BLaER1 treated with 17β-estradiol and CSF1 and Interleukin-3, amounts not matched to agents 10 nM and 100 nM (cell line): ENCODE measurements at regions not wholly inside any gene's neighbourhood (a gene's known extent, or its start where the extent isn't known, plus 50 kb on each side); places are given as distances from the start of the nearest gene placed in this dataset.
"Not testable (repeated sequence)": the region's sequence is repeated elsewhere in the genome, so short reads cannot be mapped to it uniquely, and the experiment has no call there.

Experiments
- H3K27ac ChIP-seq, 11 experiments: shearing (Covaris generic); formaldehyde crosslinking; 2 replicates each; pipeline ENCODE4 v1.8.1; 2022
- H3K27me3 ChIP-seq, 11 experiments: shearing (Covaris generic); formaldehyde crosslinking; 2 replicates each; pipeline ENCODE4 v1.8.1; 2022
- H3K36me3 ChIP-seq, 11 experiments: shearing (Covaris generic); formaldehyde crosslinking; 2 replicates each; pipeline ENCODE4 v1.8.1; 2022
- H3K4me1 ChIP-seq, 10 experiments: shearing (Covaris generic); formaldehyde crosslinking; 2 replicates each; pipeline ENCODE4 v1.8.1; 2022
- H3K4me2 ChIP-seq, 11 experiments: shearing (Covaris generic); formaldehyde crosslinking; 2 replicates each; pipeline ENCODE4 v1.8.1; 2022
- H3K4me3 ChIP-seq, 10 experiments: shearing (Covaris generic); formaldehyde crosslinking; 2 replicates each; pipeline ENCODE4 v1.8.1; 2022
- H3K9ac ChIP-seq, 11 experiments: shearing (Covaris generic); formaldehyde crosslinking; 2 replicates each; pipeline ENCODE4 v1.8.1; 2022
- H3K9me3 ChIP-seq, 11 experiments: shearing (Covaris generic); formaldehyde crosslinking; replicated peaks in 1 of 11; 2 replicates each; pipeline ENCODE4 v1.8.1; 2022
- H4K20me1 ChIP-seq, 11 experiments: shearing (Covaris generic); formaldehyde crosslinking; 2 replicates each; pipeline ENCODE4 v1.8.1; 2022
- Cebpa-rat ChIP-seq, 11 experiments: shearing (Covaris generic); IDR thresholded peaks; 2 replicates each; pipeline ENCODE4 v1.8.1; 2022

GRCh38 chr4:107449611-107450369 lies 270.2 kb downstream of the PAPSS1 start:
- no peak overlapping the region for H3K4me3 ChIP-seq
- H3K36me3 ChIP-seq = no peaks in the 10 kb centered on the region
- no peak overlapping the region for H3K4me2 ChIP-seq

GRCh38 chr4:107442538-107443111 lies 277.4 kb downstream of the PAPSS1 start:
- no peaks in the 10 kb centered on the region for H4K20me1 ChIP-seq
- H3K9me3 ChIP-seq = no peaks in the 10 kb centered on the region
- no peaks in the 10 kb centered on the region for H3K36me3 ChIP-seq
- H3K4me1 ChIP-seq = no peaks in the 10 kb centered on the region
- no peaks in the 10 kb centered on the region for H3K27me3 ChIP-seq
- H3K9ac ChIP-seq = no peak overlapping the region
- no peak for TF ChIP-seq Cebpa-rat (IDR thresholded peaks at IDR 0.05)
- H3K4me2 ChIP-seq = no peak overlapping the region
- H3K27ac ChIP-seq = no peak overlapping the region
- no peak overlapping the region for H3K4me3 ChIP-seq

More at GRCh38 chr4:107449611-107450369, 270.2 kb downstream of the PAPSS1 start:
- Histone ChIP-seq H3K27ac (no peak overlapping the region), H3K9me3 (no peaks in the 10 kb centered on the region), H3K4me1 (no peaks in the 10 kb centered on the region), H3K27me3 (no peaks in the 10 kb centered on the region), H3K9ac (no peak overlapping the region), H4K20me1 (no peaks in the 10 kb centered on the region)
- no peak for TF ChIP-seq Cebpa-rat (IDR thresholded peaks at IDR 0.05)

GRCh38 chr4:107439401-107439800 lies 280.6 kb downstream of the PAPSS1 start:
- no peak for TF ChIP-seq Cebpa-rat (IDR thresholded peaks at IDR 0.05)
- Histone ChIP-seq H3K27me3 (no peaks in the 10 kb centered on the region), H3K36me3 (no peaks in the 10 kb centered on the region), H3K9ac (no peak overlapping the region), H3K4me3 (no peak overlapping the region), H3K4me1 (no peaks in the 10 kb centered on the region), H3K27ac (no peak overlapping the region), H3K9me3 (no peaks in the 10 kb centered on the region), H3K4me2 (no peak overlapping the region), H4K20me1 (no peaks in the 10 kb centered on the region)

- H4K20me1 ChIP-seq, H3K4me1 ChIP-seq, H3K4me3 ChIP-seq, H3K4me2 ChIP-seq, H3K27me3 ChIP-seq, H3K9me3 ChIP-seq, H3K27ac ChIP-seq, H3K36me3 ChIP-seq, H3K9ac ChIP-seq: not testable (repeated sequence)
These were observed 283.6 kb downstream of the PAPSS1 start for GRCh38 chr4:107436471-107436870.

GRCh38 chr4:107432451-107432850 lies 287.6 kb downstream of the PAPSS1 start:
- Histone ChIP-seq H3K4me1 (no peaks in the 10 kb centered on the region), H3K4me3 (no peak overlapping the region), H3K27me3 (no peaks in the 10 kb centered on the region), H4K20me1 (no peaks in the 10 kb centered on the region), H3K4me2 (no peak overlapping the region), H3K9ac (no peak overlapping the region), H3K9me3 (no peaks in the 10 kb centered on the region), H3K36me3 (no peaks in the 10 kb centered on the region), H3K27ac (no peak overlapping the region)
- no peak for TF ChIP-seq Cebpa-rat (IDR thresholded peaks at IDR 0.05)

- no peak for TF ChIP-seq Cebpa-rat (IDR thresholded peaks at IDR 0.05)
- Histone ChIP-seq H3K9ac (no peak overlapping the region), H4K20me1 (no peaks in the 10 kb centered on the region), H3K4me3 (no peak overlapping the region), H3K27me3 (no peaks in the 10 kb centered on the region), H3K9me3 (no peaks in the 10 kb centered on the region), H3K27ac (no peak overlapping the region), H3K4me1 (no peaks in the 10 kb centered on the region), H3K36me3 (no peaks in the 10 kb centered on the region), H3K4me2 (no peak overlapping the region)
These were observed 296.2 kb downstream of the PAPSS1 start for GRCh38 chr4:107423677-107424405.

GRCh38 chr4:107419536-107419935 lies 300.5 kb downstream of the PAPSS1 start:
- not testable (repeated sequence) for H3K4me1 ChIP-seq, H3K27ac ChIP-seq, H3K9ac ChIP-seq, H3K27me3 ChIP-seq, H3K4me3 ChIP-seq, H3K4me2 ChIP-seq, H3K9me3 ChIP-seq, H4K20me1 ChIP-seq, H3K36me3 ChIP-seq

GRCh38 chr4:107419052-107419451 lies 301.0 kb downstream of the PAPSS1 start:
- Histone ChIP-seq H3K27ac (no peak overlapping the region), H3K4me3 (no peak overlapping the region), H3K4me1 (no peaks in the 10 kb centered on the region), H3K4me2 (no peak overlapping the region), H3K9ac (no peak overlapping the region), H3K27me3 (no peaks in the 10 kb centered on the region), H3K9me3 (0 out of 22 replicates have a peak, but pooled peaks cover 0 to under 1% (median 0%) of the 10 kb centered on the region in 11 experiments), H3K36me3 (no peaks in the 10 kb centered on the region), H4K20me1 (no peaks in the 10 kb centered on the region)
- no peak for TF ChIP-seq Cebpa-rat (IDR thresholded peaks at IDR 0.05)

GRCh38 chr4:107415490-107415889 lies 304.5 kb downstream of the PAPSS1 start:
- not testable (repeated sequence) for H3K27me3 ChIP-seq, H3K36me3 ChIP-seq, H3K4me2 ChIP-seq, H3K4me3 ChIP-seq, H3K9ac ChIP-seq, H3K27ac ChIP-seq, H3K4me1 ChIP-seq, H4K20me1 ChIP-seq
- peaks cover 0 to 13% (median 8%) of the 10 kb centered on the region in 11 experiments; a peak in 9 of 22 replicates for H3K9me3 ChIP-seq

- not testable (repeated sequence) for H3K9ac ChIP-seq, H3K27ac ChIP-seq, H3K4me3 ChIP-seq, H3K36me3 ChIP-seq, H4K20me1 ChIP-seq, H3K4me1 ChIP-seq, H3K4me2 ChIP-seq, H3K27me3 ChIP-seq
- H3K9me3 ChIP-seq = peaks cover 0 to 19% (median 8%) of the 10 kb centered on the region in 11 experiments; a peak in 10 of 22 replicates
These were observed 310.2 kb downstream of the PAPSS1 start for GRCh38 chr4:107409872-107410271.
